Liver (tissue), 7 donors: ENCODE measurements at regions not wholly inside any gene's neighbourhood (a gene's known extent, or its start where the extent isn't known, plus 50 kb on each side); places are given as distances from the start of the nearest gene placed in this dataset.

Experiments
- DNase-seq: peaks from one replicate; pipeline ENCODE4 v3.0.0-alpha.2; 2017; ENCODE audit warnings: low spot score
- H3K27ac ChIP-seq, 2 donors: one replicate each; pipeline ENCODE4 v1.7.0; 2013; ENCODE audit warnings: inconsistent platforms in 2 of 2, low read length in 2 of 2, control low read depth in 1 of 2, low read depth in 1 of 2, mild to moderate bottlenecking in 1 of 2
- H3K27me3 ChIP-seq, 4 donors: one replicate each; pipeline versions ENCODE4 v1.6.1 to v1.7.0; 2013; ENCODE audit warnings: low read length in 3 of 4, inconsistent platforms in 1 of 4, mild to moderate bottlenecking in 1 of 4, moderate library complexity in 1 of 4; ENCODE audit not compliant: control insufficient read depth in 4 of 4, insufficient read depth in 4 of 4
- H3K36me3 ChIP-seq, 4 donors: one replicate each; pipeline versions ENCODE4 v1.6.1 to v1.7.0; 2013; ENCODE audit warnings: low read length in 3 of 4, mild to moderate bottlenecking in 3 of 4, low read depth in 1 of 4, moderate library complexity in 1 of 4; ENCODE audit not compliant: control insufficient read depth in 4 of 4, insufficient read depth in 3 of 4
- H3K4me1 ChIP-seq, 4 donors: one replicate each; pipeline versions ENCODE4 v1.6.1 to v1.7.0; 2013; ENCODE audit warnings: low read length in 3 of 4, mild to moderate bottlenecking in 3 of 4, moderate library complexity in 1 of 4; ENCODE audit not compliant: control insufficient read depth in 4 of 4, insufficient read depth in 4 of 4
- H3K4me3 ChIP-seq, 3 donors: one replicate each; pipeline versions ENCODE4 v1.6.1 to v1.7.0; 2013; ENCODE audit warnings: low read length in 3 of 3, control low read depth in 1 of 3, low read depth in 1 of 3, mild to moderate bottlenecking in 1 of 3
- H3K9ac ChIP-seq, 2 donors: one replicate each; pipeline ENCODE4 v1.7.0; 2013; ENCODE audit warnings: low read length in 2 of 2, mild to moderate bottlenecking in 2 of 2, moderate library complexity in 2 of 2, control low read depth in 1 of 2, low read depth in 1 of 2
- H3K9me3 ChIP-seq, 4 donors: one replicate each; pipeline versions ENCODE4 v1.6.1 to v1.7.0; 2013; ENCODE audit warnings: low read length in 3 of 4; ENCODE audit not compliant: control insufficient read depth in 4 of 4
- EGR1 ChIP-seq, 2 donors: IDR thresholded peaks; 2 replicates each; pipeline ENCODE4 v1.6.1; 2016 to 2018; ENCODE audit warnings: antibody characterized with exemption in 2 of 2, low read depth in 2 of 2
- FOXA1 ChIP-seq: IDR thresholded peaks from 2 replicates; pipeline ENCODE4 v1.6.1; 2016; ENCODE audit warnings: antibody characterized with exemption
- FOXA2 ChIP-seq: IDR thresholded peaks from 2 replicates; pipeline ENCODE4 v1.6.1; 2016; ENCODE audit warnings: antibody characterized with exemption
- GABPA ChIP-seq, 2 donors: IDR thresholded peaks in 1 of 2; conservative IDR thresholded peaks in 1 of 2; 2 replicates each; pipeline ENCODE4 v1.6.1; 2016; ENCODE audit warnings: antibody characterized with exemption in 2 of 2, mild to moderate bottlenecking in 1 of 2, moderate library complexity in 1 of 2
- HNF4A ChIP-seq, 2 donors: conservative IDR thresholded peaks; 2 replicates each; pipeline ENCODE4 v1.6.1; 2016; ENCODE audit warnings: antibody characterized with exemption in 2 of 2, mild to moderate bottlenecking in 2 of 2
- HNF4G ChIP-seq: IDR thresholded peaks from 2 replicates; pipeline ENCODE4 v1.6.1; 2016; ENCODE audit warnings: antibody characterized with exemption
- JUND ChIP-seq, 2 donors: IDR thresholded peaks; 2 replicates each; pipeline ENCODE4 v1.6.1; 2016; ENCODE audit warnings: antibody characterized with exemption in 2 of 2
- NR2F2 ChIP-seq: IDR thresholded peaks from 2 replicates; pipeline ENCODE4 v1.6.1; 2016; ENCODE audit warnings: antibody characterized with exemption
- RAD21 ChIP-seq, 2 donors: IDR thresholded peaks; 2 replicates each; pipeline ENCODE4 v1.6.1; 2016; ENCODE audit warnings: antibody characterized with exemption in 2 of 2, mild to moderate bottlenecking in 2 of 2
- RXRA ChIP-seq, 2 donors: IDR thresholded peaks; 2 replicates each; pipeline ENCODE4 v1.6.1; 2017 to 2018; ENCODE audit warnings: antibody characterized with exemption in 2 of 2, mild to moderate bottlenecking in 1 of 2
- SP1 ChIP-seq: IDR thresholded peaks from 2 replicates; pipeline ENCODE4 v1.6.1; 2018; ENCODE audit warnings: antibody characterized with exemption, mild to moderate bottlenecking
- WGBS: extraction: QIAGEN DNeasy Blood & Tissue Kit; methylation state at CpG from one replicate; pipeline ENCODE4 v1.1.7; 2013; 5-methylcytosine and 5-hydroxymethylcytosine counted together
- TF ChIP-seq, protein P1 (sequence below): IDR thresholded peaks from 2 replicates; pipeline ENCODE4 v1.6.1; 2016; ENCODE audit warnings: antibody characterized with exemption, mild to moderate bottlenecking
- TF ChIP-seq, protein P2 (sequence below): IDR thresholded peaks from 2 replicates; pipeline ENCODE4 v1.6.1; 2016; ENCODE audit warnings: antibody characterized with exemption
- TF ChIP-seq, protein P3 (sequence below): IDR thresholded peaks from 2 replicates; pipeline ENCODE4 v1.6.1; 2016; ENCODE audit warnings: antibody characterized with exemption
- TF ChIP-seq, protein P4 (sequence below): IDR thresholded peaks from 2 replicates; pipeline ENCODE4 v1.6.1; 2016; ENCODE audit warnings: antibody characterized with exemption
- donor health status: healthy.
- donor health status: healthy.
- donor health status: healthy.
- donor health status: healthy.

DNA sequence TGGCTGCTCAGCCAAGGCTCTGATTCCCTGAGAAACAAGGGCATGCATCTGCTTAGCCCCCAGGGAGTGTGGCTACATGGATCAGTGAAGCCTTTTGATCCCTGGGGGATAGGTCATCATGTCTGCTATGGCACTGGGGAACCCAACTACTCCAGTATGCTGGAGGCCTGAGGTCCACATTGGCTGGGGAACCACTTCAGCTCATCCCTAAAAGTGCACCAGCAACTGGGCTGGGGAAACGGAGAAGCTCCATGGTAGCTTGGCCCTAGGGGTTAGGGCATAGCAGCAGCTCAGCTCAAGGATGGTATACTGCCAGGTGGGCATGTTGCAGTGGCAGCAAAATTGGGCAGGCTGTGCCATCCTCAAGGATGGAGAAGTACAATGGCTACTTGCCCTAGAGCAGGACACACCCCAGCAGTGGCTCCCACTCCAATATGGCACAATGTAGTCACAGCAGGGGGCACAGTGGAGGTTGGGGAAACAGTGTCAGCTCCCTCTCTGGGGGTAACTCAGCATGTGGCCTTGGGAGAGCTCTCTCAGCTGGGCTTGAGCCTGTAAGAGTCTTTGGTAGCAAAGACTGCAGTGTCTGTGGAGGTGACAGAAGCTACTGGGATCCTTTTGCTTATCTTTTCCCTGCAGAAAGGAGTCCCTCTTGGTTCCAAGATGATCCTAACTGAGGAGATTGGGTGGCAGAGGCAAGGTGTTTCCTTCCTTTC is 111.5 kb upstream of the FSTL4 start:
- H3K9ac ChIP-seq = no peak overlapping the region
- H3K9me3 ChIP-seq = peaks cover 1 to 6% (median 5%) of the 10 kb centered on the region in 4 donors
- H3K4me1 ChIP-seq = no peaks in the 10 kb centered on the region
- H3K36me3 ChIP-seq = no peaks in the 10 kb centered on the region
- TF ChIP-seq FOXA2 = no peak
- TF ChIP-seq RAD21 (IDR thresholded peaks at IDR 0.05) = no peak
- TF ChIP-seq RXRA (IDR thresholded peaks at IDR 0.05) = no peak
- no peak overlapping the region for H3K27ac ChIP-seq
- 47% methylated on average over 1 of the region's 1 CpG for WGBS
- DNase-seq = peak; percentile 19
- no peaks in the 10 kb centered on the region for H3K27me3 ChIP-seq
- no peak overlapping the region for H3K4me3 ChIP-seq

DNA sequence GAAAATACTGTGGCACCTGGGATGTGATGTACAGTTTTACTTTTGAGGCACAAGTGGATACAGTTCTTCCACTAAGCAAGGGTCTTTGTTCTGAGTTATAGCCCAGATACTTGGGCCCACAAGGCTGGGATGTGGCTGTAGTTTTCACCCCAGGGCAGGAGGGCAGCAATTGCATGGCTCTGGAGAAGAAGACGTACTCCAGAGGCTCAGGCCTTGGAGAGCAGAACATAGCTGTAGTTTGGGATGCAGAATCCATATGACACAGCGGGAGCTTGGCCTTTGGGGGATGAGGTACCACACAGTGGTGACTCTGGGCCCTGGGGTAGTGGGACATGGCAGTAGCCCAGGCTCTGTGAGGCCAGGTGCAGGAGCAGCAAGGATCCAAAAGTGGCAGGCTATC is 110.8 kb upstream of the FSTL4 start:
- H3K4me1 ChIP-seq = no peaks in the 10 kb centered on the region
- H3K36me3 ChIP-seq = no peaks in the 10 kb centered on the region
- TF ChIP-seq SP1 (no peak), FOXA1 (no peak), GABPA (IDR thresholded peaks at IDR 0.05 in 1 of 2, conservative IDR thresholded peaks at IDR 0.05 in 1 of 2) (no peak), EGR1 (IDR thresholded peaks at IDR 0.05; ENCODE audit: low read depth in 2 of 2) (no peak)
- TF ChIP-seq, protein P1, sequence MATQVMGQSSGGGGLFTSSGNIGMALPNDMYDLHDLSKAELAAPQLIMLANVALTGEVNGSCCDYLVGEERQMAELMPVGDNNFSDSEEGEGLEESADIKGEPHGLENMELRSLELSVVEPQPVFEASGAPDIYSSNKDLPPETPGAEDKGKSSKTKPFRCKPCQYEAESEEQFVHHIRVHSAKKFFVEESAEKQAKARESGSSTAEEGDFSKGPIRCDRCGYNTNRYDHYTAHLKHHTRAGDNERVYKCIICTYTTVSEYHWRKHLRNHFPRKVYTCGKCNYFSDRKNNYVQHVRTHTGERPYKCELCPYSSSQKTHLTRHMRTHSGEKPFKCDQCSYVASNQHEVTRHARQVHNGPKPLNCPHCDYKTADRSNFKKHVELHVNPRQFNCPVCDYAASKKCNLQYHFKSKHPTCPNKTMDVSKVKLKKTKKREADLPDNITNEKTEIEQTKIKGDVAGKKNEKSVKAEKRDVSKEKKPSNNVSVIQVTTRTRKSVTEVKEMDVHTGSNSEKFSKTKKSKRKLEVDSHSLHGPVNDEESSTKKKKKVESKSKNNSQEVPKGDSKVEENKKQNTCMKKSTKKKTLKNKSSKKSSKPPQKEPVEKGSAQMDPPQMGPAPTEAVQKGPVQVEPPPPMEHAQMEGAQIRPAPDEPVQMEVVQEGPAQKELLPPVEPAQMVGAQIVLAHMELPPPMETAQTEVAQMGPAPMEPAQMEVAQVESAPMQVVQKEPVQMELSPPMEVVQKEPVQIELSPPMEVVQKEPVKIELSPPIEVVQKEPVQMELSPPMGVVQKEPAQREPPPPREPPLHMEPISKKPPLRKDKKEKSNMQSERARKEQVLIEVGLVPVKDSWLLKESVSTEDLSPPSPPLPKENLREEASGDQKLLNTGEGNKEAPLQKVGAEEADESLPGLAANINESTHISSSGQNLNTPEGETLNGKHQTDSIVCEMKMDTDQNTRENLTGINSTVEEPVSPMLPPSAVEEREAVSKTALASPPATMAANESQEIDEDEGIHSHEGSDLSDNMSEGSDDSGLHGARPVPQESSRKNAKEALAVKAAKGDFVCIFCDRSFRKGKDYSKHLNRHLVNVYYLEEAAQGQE = no peak
- TF ChIP-seq, protein P2, sequence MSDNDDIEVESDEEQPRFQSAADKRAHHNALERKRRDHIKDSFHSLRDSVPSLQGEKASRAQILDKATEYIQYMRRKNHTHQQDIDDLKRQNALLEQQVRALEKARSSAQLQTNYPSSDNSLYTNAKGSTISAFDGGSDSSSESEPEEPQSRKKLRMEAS = no peak
- H3K9me3 ChIP-seq = peaks cover 1 to 6% (median 5%) of the 10 kb centered on the region in 4 donors
- no peaks in the 10 kb centered on the region for H3K27me3 ChIP-seq
- H3K9ac ChIP-seq = no peak overlapping the region
- no peak overlapping the region for H3K27ac ChIP-seq
- 71% methylated on average over 2 of the region's 2 CpGs for WGBS
- H3K4me3 ChIP-seq = no peak overlapping the region
- DNase-seq = no peak

DNA sequence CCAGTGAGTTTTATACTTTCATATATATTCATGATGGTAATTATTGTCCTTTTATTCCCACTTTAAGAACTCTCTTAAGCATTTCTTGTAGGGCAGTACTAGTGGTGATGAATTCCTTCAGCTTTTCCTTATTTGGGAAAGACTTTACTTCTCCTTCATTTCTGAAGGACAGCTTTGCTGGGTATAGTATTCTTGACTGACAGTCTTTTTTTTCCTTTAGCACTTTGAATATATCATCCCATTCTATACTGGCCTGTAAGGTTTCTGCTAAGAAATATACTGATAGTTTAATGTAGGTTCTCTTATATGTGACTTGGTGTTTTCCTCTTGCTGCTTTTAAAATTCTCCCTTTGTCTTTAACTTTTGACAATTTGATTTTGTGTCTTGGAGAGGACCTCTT is 109.0 kb upstream of the FSTL4 start:
- TF ChIP-seq FOXA2 (no peak), HNF4G (no peak), SP1 (no peak), NR2F2 (no peak), JUND (IDR thresholded peaks at IDR 0.05) (no peak), HNF4A (conservative IDR thresholded peaks at IDR 0.05) (no peak), FOXA1 (no peak), EGR1 (IDR thresholded peaks at IDR 0.05; ENCODE audit: low read depth in 2 of 2) (no peak)
- TF ChIP-seq, protein P2 = no peak
- TF ChIP-seq, protein P3, sequence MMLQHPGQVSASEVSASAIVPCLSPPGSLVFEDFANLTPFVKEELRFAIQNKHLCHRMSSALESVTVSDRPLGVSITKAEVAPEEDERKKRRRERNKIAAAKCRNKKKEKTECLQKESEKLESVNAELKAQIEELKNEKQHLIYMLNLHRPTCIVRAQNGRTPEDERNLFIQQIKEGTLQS = no peak
- TF ChIP-seq, protein P1 = no peak
- TF ChIP-seq, protein P4, sequence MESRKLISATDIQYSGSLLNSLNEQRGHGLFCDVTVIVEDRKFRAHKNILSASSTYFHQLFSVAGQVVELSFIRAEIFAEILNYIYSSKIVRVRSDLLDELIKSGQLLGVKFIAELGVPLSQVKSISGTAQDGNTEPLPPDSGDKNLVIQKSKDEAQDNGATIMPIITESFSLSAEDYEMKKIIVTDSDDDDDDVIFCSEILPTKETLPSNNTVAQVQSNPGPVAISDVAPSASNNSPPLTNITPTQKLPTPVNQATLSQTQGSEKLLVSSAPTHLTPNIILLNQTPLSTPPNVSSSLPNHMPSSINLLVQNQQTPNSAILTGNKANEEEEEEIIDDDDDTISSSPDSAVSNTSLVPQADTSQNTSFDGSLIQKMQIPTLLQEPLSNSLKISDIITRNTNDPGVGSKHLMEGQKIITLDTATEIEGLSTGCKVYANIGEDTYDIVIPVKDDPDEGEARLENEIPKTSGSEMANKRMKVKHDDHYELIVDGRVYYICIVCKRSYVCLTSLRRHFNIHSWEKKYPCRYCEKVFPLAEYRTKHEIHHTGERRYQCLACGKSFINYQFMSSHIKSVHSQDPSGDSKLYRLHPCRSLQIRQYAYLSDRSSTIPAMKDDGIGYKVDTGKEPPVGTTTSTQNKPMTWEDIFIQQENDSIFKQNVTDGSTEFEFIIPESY = no peak
- H3K4me1 ChIP-seq = no peaks in the 10 kb centered on the region
- peaks cover 1 to 6% (median 5%) of the 10 kb centered on the region in 4 donors for H3K9me3 ChIP-seq
- no peaks in the 10 kb centered on the region for H3K36me3 ChIP-seq
- H3K27ac ChIP-seq = no peak overlapping the region
- H3K9ac ChIP-seq = no peak overlapping the region
- DNase-seq = no peak
- H3K4me3 ChIP-seq = no peak overlapping the region
- H3K27me3 ChIP-seq = no peaks in the 10 kb centered on the region
